Loucy (cell line): ENCODE measurements at regions not wholly inside any gene's neighbourhood (a gene's known extent, or its start where the extent isn't known, plus 50 kb on each side); places are given as distances from the start of the nearest gene placed in this dataset.

ENCODE experiments used
- CTCF ChIP-seq: fragments of 200-600 bp; sonication (generic); conservative IDR thresholded peaks from 2 replicates; pipeline ENCODE4 v1.5.1; 2014; ENCODE audit warnings: mild to moderate bottlenecking, antibody characterized with exemption, low read length
- EZH2phosphoT487 ChIP-seq: fragments of 200-600 bp; IDR thresholded peaks from 2 replicates; pipeline ENCODE4 v1.6.1; 2018; ENCODE audit warnings: antibody characterized with exemption, mild to moderate bottlenecking, moderate library complexity, borderline replicate concordance

DNA sequence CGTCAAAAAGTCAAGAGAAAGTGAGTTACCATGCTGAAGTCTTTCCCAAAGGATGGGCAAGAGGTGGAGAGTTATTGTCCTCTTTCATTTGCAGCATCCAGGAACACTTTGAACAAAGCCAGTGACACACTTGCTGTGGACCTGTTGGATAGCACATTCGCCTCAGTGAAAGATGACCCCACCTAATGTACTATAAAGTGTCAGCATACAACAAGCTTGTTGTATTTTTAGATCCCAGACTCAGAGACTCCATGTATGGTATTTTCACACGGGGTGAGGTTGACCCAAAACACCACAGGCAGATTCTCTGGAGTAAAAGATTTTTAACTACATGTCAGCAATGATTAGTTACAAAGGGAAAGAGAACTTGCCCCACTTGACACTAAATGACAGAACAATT, 273.8 kb downstream of the PTBP2 start:
- TF ChIP-seq CTCF (no peak), EZH2phosphoT487 (no peak)
